Activated T-cell treated with anti-CD3 and anti-CD28 coated beads, Interleukin-2, amount 50 U/mL, for 72 hours (primary cell): ENCODE measurements at regions not wholly inside any gene's neighbourhood (a gene's known extent, or its start where the extent isn't known, plus 50 kb on each side); places are given as distances from the start of the nearest gene placed in this dataset.

Experiments used
- ATAC-seq, 2 donors: fragments of 150-1000 bp; cut with Tn5 transposase; replicated peaks in 1 of 2; 2 replicates each; pipeline ENCODE4 v1.10.0; 2021; ENCODE audit warnings: moderate library complexity in 2 of 2, mild to moderate bottlenecking in 1 of 2
- DNase-seq, 2 donors: peaks; one replicate each; pipeline ENCODE4 v3.0.0; 2021 to 2022; ENCODE audit warnings: mixed read lengths in 1 of 2
- H3K27ac Mint-ChIP-seq: one replicate; pipeline ENCODE4 v1.8.0; 2022; ENCODE audit warnings: mild to moderate bottlenecking, moderate library complexity, mixed read lengths
- H3K27me3 Mint-ChIP-seq: one replicate; pipeline ENCODE4 v1.8.0; 2022; ENCODE audit warnings: low read depth, mixed read lengths
- H3K36me3 Mint-ChIP-seq, 2 donors: one replicate each; pipeline ENCODE4 v1.8.0; 2022; ENCODE audit warnings: mixed read lengths in 2 of 2, mild to moderate bottlenecking in 1 of 2; ENCODE audit not compliant: insufficient read depth in 2 of 2
- H3K4me1 Mint-ChIP-seq: one replicate; pipeline ENCODE4 v1.8.0; 2022; ENCODE audit warnings: low read depth, mixed read lengths
- H3K4me3 Mint-ChIP-seq, 2 donors: one replicate each; pipeline ENCODE4 v1.8.0; 2022; ENCODE audit warnings: mild to moderate bottlenecking in 2 of 2, mixed read lengths in 2 of 2, moderate library complexity in 2 of 2
- H3K9me3 Mint-ChIP-seq, 2 donors: one replicate each; pipeline ENCODE4 v1.8.0; 2022; ENCODE audit warnings: mixed read lengths in 2 of 2

DNA sequence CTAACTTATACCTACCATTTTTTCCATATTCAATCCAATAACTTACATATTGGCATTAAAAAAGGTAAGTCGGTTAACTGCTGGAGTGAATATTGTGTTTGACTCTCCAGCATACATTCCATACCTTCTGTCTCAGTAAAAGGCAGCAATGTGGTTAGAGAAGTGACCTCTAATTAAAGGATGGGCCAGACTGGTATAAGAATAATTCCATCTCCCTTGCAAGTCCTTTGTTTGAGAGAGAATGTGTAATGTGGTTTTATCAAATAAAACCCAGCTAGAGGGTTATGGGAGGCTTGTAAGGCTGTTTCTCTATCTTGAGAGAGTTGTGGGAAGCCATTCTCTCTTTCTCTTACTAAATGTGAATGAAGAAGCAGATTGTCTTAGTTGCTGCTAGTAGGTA lies 289.3 kb upstream of the TCF4 start:
- H3K4me3 Mint-ChIP-seq = no peak overlapping the region
- no peaks in the 10 kb centered on the region for H3K27me3 Mint-ChIP-seq
- no peak for ATAC-seq
- no peak overlapping the region for H3K27ac Mint-ChIP-seq
- peaks cover 8% of the 10 kb centered on the region for H3K4me1 Mint-ChIP-seq
- DNase-seq = no peak
- H3K36me3 Mint-ChIP-seq = no peaks in the 10 kb centered on the region
- H3K9me3 Mint-ChIP-seq = no peaks in the 10 kb centered on the region

DNA sequence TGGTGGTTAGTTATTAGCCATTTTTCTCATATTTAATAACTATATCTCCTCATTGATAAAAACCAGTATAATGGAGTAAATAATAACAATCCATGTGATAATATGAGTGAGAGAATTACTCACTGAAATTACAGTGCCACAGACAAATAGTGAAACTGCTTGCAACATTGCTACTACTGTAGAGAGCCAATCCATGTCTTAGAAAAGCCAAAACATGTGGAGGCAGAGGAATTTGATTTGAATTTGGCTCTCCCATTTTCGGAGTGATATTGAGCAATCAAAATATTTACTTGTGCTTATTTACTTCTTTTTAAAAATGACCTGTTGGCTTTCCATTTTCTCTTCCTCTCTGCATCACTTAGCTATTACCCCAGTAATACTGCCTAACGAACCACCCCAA lies 288.3 kb upstream of the TCF4 start:
- H3K27me3 Mint-ChIP-seq = no peaks in the 10 kb centered on the region
- peaks cover 8% of the 10 kb centered on the region for H3K4me1 Mint-ChIP-seq
- no peaks in the 10 kb centered on the region for H3K9me3 Mint-ChIP-seq
- no peak for ATAC-seq
- H3K36me3 Mint-ChIP-seq = no peaks in the 10 kb centered on the region
- no peak for DNase-seq
- no peak overlapping the region for H3K4me3 Mint-ChIP-seq
- H3K27ac Mint-ChIP-seq = no peak overlapping the region

DNA sequence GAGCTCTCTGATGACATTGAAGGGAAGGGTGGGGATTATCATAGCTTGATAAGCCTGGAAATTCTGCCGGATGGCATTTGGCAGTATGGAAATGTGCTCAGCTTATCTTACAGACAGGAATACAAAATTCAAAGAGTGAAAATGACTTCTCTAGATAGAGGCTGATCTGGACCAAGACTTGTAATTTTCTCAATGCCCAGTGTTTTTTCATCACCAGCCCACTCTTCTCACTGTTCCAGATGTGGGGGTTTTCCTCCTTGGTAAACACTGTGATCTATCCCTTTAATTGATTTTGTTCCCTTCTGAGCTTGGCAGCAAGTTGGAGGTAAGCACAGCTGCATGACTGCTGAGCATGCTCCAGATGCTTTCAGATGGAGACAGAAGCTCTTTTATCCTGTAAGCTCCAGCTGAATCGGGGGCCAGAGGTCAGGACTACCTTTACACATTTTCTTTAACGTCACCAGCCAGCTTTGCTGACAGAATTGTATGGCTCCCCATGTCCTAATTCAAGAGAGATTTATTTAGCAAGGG lies 287.4 kb upstream of the TCF4 start:
- Mint-ChIP-seq H3K4me1 (peaks cover 8% of the 10 kb centered on the region), H3K36me3 (no peaks in the 10 kb centered on the region), H3K9me3 (no peaks in the 10 kb centered on the region), H3K27me3 (no peaks in the 10 kb centered on the region), H3K4me3 (no peak overlapping the region), H3K27ac (no peak overlapping the region)
- ATAC-seq = no peak
- no peak for DNase-seq

DNA sequence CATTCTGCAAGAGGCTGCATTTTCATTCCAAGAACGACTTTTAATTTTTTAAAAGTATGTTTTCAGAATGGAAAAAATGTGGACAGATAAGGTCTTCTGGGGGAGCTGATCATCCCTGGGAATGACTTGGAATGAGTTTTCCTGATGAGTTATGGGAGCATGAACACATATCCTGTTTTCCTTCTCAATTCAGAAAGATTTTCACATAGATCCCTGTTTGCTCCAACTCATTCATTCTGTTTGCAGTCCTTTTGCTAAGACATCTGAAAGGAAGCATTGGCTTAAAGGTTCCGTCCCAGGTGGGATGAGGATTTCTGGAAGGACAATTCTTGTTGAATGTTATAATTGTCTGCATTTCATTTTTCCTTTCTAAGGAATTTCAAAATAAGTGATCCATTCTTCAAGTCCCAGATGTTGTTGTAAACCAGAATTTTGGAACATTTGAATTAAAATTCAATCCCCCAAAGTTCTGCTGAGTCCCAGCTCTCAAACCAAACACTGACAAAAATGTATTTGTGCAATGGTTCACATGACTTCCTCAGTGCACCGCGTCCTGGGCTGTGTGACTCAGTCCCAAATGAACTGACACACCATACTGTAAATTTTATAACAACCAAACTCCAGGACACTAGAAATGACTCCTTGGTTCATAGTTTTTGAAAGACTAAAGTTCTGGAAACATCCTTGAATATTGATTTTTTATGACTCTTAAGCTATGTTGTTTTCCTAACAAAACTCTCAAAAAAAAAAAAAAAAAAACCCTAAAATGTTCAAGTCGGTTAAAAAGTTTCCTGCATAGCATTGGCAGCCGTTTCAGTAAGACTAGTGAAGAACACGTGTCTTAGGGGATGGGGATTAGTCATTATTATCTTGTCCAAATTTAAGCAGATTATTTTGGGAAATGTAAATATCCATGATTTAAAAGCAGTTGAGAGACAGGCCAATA lies 281.8 kb upstream of the TCF4 start:
- Mint-ChIP-seq H3K4me3 (no peak overlapping the region), H3K27ac (no peak overlapping the region), H3K27me3 (no peaks in the 10 kb centered on the region), H3K36me3 (no peaks in the 10 kb centered on the region), H3K9me3 (no peaks in the 10 kb centered on the region), H3K4me1 (no peaks in the 10 kb centered on the region)
- DNase-seq (no peak), ATAC-seq (no peak)

DNA sequence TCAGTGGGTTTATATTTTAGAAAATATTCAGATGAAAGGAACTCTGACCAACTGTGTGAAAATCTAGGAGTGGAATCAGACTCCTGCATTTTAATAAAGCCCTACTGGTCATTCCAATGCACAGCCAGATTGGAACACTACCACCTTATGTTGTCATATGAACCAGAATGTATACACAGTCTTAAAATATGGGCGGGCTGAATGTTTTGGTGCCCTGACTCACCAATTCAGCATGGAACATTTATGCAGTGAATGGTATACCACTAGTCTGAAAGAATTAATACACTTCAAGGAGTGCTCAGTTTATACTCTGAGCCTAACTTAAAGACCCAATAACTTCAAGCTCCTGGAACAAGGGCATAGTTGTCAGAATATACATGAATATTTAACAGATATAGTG lies 280.9 kb upstream of the TCF4 start:
- no peaks in the 10 kb centered on the region for H3K36me3 Mint-ChIP-seq
- ATAC-seq (no peak), DNase-seq (no peak)
- H3K4me1 Mint-ChIP-seq = no peaks in the 10 kb centered on the region
- H3K4me3 Mint-ChIP-seq = no peak overlapping the region
- no peaks in the 10 kb centered on the region for H3K9me3 Mint-ChIP-seq
- H3K27me3 Mint-ChIP-seq = no peaks in the 10 kb centered on the region
- H3K27ac Mint-ChIP-seq = no peak overlapping the region

DNA sequence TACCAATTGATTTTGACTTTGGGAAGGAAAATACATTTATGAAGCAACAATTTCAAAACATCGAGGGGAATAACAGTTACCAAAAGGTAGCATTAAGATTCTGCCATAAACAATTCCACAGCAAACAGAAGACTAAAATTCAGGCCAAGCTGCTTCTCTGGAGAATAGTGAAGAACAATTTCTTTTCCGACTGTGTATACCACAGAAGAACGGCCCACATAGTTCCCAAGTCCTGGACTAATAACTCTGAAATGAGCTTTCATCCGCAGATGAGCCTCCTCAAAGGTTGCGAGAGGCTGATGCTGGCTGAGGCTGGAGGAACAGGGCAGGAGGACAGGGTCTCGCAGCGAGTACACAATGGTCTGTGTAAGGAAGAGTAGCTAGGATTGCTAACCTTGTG lies 278.9 kb upstream of the TCF4 start:
- H3K4me3 Mint-ChIP-seq = no peak overlapping the region
- H3K27me3 Mint-ChIP-seq = no peaks in the 10 kb centered on the region
- H3K27ac Mint-ChIP-seq = no peak overlapping the region
- H3K36me3 Mint-ChIP-seq = no peaks in the 10 kb centered on the region
- DNase-seq (no peak), ATAC-seq (no peak)
- no peaks in the 10 kb centered on the region for H3K9me3 Mint-ChIP-seq
- no peaks in the 10 kb centered on the region for H3K4me1 Mint-ChIP-seq

DNA sequence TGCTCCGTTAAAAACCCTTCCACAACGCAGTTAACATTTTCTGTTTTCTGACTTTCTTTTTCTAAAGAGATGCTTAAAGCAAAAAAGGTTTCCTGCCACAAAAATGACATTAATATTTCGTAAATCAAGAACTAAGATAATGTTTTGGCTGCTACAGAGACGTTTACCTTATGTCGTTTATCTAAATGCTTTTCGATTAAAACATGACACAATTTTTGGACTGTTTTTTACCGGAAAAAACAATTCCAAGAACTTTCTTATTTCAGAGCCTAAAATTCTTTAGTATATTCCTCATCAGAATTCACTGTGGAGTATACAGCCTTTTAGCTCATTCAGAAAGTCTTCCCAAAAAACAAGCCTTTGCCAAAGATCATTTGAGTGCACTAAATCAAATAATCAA lies 278.0 kb upstream of the TCF4 start:
- Mint-ChIP-seq H3K9me3 (no peaks in the 10 kb centered on the region), H3K4me3 (no peak overlapping the region), H3K27me3 (no peaks in the 10 kb centered on the region), H3K27ac (no peak overlapping the region), H3K36me3 (no peaks in the 10 kb centered on the region), H3K4me1 (no peaks in the 10 kb centered on the region)
- no peak for ATAC-seq
- no peak for DNase-seq

DNA sequence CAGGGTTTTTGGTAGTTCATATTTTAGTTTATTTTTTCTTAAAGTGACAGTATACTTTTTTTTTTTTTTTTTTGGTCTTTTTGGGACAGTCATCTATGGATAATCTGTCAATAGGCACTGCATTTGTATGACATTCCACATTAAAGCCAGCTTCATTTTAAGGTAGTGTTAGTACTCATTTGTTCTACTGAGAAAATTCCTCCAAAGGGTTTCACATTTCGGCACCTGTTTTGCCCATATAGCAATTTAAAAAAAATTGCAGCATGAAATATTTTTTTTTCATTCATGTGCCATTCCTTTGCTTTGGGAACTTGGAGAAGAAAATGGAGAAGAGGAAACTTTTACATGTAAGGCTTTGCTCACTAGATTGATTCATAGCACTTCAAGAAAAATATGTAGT lies 276.3 kb upstream of the TCF4 start:
- no peaks in the 10 kb centered on the region for H3K27me3 Mint-ChIP-seq
- no peaks in the 10 kb centered on the region for H3K9me3 Mint-ChIP-seq
- H3K36me3 Mint-ChIP-seq = no peaks in the 10 kb centered on the region
- H3K27ac Mint-ChIP-seq = no peak overlapping the region
- no peak for DNase-seq
- ATAC-seq = no peak
- no peak overlapping the region for H3K4me3 Mint-ChIP-seq
- no peaks in the 10 kb centered on the region for H3K4me1 Mint-ChIP-seq

DNA sequence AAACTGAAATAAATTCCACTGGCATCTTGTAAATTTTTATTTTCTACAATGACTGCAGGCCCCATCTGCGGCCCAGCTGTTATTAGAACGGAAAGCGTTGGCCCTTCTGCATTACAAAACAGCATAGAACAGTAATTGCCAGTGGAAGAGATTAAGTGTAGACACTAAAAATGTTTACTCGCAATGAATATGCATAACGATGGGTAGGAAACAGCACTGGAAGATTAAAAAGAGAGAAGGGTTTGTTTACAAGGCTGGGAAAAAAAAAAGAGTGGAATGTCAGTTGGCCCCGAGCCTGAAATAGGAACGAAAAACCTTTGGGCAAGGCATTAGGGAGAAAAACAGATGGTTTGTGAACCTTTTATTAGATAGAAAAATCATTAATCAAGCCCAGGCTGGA lies 275.9 kb upstream of the TCF4 start:
- Mint-ChIP-seq H3K9me3 (no peaks in the 10 kb centered on the region), H3K36me3 (no peaks in the 10 kb centered on the region), H3K4me3 (no peak overlapping the region)

DNA sequence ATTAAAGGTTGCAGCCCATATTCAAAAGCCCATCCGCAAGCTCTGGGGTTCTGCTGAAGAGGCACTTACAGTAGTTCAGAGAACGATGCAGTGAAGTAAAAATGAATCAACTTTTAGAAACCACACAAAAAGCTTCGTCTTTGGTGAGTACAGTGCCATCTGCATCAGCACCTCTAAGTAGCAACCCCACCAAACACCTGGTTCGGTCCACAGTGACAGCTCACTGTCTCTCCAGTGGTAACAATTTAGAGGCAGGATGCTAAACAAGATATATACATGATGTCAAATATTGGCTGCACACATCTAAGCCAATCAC lies 275.4 kb upstream of the TCF4 start:
- DNase-seq (no peak), ATAC-seq (no peak)
- Mint-ChIP-seq H3K4me1 (no peaks in the 10 kb centered on the region), H3K27ac (no peak overlapping the region), H3K36me3 (no peaks in the 10 kb centered on the region), H3K27me3 (no peaks in the 10 kb centered on the region), H3K9me3 (no peaks in the 10 kb centered on the region), H3K4me3 (no peak overlapping the region)

More for the DNA sequence above, 275.9 kb upstream of the TCF4 start:
- Mint-ChIP-seq H3K4me1 (no peaks in the 10 kb centered on the region), H3K27me3 (no peaks in the 10 kb centered on the region), H3K27ac (no peak overlapping the region)
- DNase-seq (no peak), ATAC-seq (no peak)

DNA sequence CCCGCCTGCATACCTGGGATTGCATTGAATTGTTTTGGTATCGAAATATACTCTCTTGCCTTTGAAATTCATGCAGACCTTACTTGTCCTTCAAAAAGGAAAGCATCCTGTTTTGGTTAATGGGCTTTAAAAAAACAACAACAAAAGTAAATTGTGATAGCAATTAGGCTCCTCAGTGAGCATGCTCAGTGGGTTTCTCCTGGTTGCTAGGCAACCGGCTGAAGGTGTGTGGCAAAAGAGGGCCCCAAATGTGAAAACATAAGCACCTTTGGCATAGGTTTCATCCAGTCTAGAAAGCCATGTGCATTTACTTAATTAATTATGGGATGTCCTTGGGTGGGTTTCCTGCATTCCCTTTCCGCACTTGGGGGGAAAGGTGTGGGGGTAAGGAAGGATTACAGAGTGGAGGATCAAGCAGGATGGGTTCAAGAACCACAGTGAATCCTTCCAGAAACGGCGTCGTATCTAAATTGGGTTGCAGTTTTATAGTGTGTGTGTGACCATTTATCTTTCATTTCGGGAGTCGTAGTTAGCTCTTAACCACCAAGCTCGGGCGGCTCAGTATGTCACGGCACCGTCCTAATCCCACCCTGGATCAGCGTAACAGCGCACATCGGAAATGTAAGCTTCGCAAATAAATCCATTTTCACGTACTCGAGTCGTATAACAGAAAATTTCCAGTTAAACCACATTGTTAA lies 274.9 kb upstream of the TCF4 start:
- H3K9me3 Mint-ChIP-seq = no peaks in the 10 kb centered on the region
- H3K27me3 Mint-ChIP-seq = no peaks in the 10 kb centered on the region
- H3K36me3 Mint-ChIP-seq = no peaks in the 10 kb centered on the region
- no peaks in the 10 kb centered on the region for H3K4me1 Mint-ChIP-seq
- H3K4me3 Mint-ChIP-seq = no peak overlapping the region
- DNase-seq (no peak), ATAC-seq (no peak)
- no peak overlapping the region for H3K27ac Mint-ChIP-seq

DNA sequence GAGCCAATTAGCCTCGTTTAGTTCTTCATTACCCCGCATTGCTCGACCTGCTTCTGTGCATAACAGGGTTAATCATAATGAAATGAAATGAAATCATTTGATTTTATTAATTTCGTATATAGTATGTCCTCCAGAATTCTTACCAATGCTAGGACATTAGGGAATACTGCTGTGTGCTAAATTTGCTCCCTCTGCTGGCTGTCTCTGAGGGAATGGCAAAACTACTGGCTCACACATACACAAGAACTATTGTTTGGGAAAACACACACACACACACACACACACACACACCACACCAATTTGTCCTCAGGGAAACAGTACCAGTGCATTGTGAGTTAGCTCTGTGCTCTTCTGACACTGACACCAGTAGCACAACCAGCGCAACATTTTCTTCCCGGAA lies 273.3 kb upstream of the TCF4 start:
- H3K36me3 Mint-ChIP-seq = no peaks in the 10 kb centered on the region
- ATAC-seq = no peak
- DNase-seq = no peak
- no peak overlapping the region for H3K4me3 Mint-ChIP-seq
- no peaks in the 10 kb centered on the region for H3K9me3 Mint-ChIP-seq
- no peaks in the 10 kb centered on the region for H3K4me1 Mint-ChIP-seq
- no peaks in the 10 kb centered on the region for H3K27me3 Mint-ChIP-seq
- no peak overlapping the region for H3K27ac Mint-ChIP-seq

DNA sequence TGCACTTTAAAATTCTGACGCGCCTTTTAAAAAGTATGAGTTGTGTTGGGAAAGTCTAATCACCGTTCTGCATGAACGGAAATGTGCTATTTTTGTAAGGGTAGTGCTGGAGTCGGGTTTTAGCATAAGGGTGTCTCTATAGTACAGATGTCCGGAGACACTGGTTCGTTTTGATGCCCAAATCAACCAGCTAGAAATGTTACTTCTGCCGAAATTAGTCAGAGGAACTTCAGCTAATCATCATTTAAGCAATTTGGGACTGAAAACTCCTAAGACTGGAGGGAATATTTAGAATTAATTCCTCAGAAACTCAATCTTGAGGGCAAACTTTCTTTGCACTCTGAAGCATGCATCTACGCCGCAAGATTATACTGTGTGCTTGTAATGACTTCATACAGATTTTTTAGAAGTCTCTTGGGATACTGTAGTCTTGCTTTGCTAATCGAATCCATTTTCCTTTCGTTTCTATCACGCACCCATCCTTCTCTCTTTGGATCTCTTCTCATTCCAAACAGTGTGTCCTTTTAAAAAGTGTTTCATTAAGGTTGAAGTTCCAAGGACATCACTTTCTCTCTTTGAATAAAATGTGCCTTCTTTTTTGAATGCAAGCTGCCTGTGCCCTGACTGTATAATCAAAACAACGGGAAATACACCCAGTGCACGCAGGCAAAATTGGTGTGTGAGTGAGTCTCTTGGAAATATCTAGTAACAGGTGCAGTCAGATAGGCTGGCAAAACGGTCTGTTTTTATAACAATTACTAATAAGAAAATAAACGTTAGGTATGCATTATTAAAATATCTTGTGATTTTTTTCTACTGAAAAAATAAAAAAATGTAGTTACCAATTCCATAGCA lies 270.9 kb upstream of the TCF4 start:
- ATAC-seq (no peak), DNase-seq (no peak)
- H3K27me3 Mint-ChIP-seq = no peaks in the 10 kb centered on the region
- H3K4me1 Mint-ChIP-seq = no peaks in the 10 kb centered on the region
- no peak overlapping the region for H3K27ac Mint-ChIP-seq
- no peaks in the 10 kb centered on the region for H3K36me3 Mint-ChIP-seq
- no peak overlapping the region for H3K4me3 Mint-ChIP-seq
- peaks cover 0 to 3% of the 10 kb centered on the region in 2 donors for H3K9me3 Mint-ChIP-seq
